Activated T-cell treated with anti-CD3 and anti-CD28 coated beads for 1 hour (primary cell): ENCODE measurements at regions not wholly inside any gene's neighbourhood (a gene's known extent, or its start where the extent isn't known, plus 50 kb on each side); places are given as distances from the start of the nearest gene placed in this dataset.

Experiments used
- DNase-seq: peaks from one replicate; pipeline ENCODE4 v3.0.0-alpha.2; 2020; ENCODE audit warnings: low read depth

DNA sequence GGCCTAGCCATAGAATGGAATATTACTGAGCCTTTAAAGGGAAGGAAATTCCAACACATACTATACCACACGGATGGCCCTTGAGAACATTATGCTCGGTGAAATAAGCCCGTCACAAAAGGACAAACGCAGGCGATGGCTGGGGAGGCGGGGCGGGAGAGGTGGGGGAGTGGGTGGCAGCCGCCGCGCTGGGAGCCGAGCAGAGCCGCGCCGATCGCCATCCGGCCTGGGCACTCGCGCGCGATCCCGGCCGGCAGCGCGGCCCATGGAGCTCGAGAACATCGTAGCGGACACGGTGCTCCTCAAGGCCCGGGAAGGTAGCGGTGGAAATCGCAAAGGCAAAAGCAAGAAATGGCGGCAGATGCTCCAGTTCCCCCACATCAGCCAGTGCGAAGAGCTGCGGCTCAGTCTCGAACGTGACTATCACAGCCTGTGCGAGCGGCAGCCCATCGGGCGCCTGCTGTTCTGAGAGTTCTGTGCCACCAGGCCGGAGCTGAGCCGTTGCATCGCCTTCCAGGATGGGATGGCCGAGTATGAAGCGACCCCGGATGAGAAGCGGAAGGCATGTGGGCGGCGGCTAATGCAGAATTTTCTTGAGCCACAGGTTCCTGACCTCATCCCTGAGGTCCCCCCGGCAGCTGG is 140.1 kb downstream of the ZDHHC20 start:
- no peak for DNase-seq

DNA sequence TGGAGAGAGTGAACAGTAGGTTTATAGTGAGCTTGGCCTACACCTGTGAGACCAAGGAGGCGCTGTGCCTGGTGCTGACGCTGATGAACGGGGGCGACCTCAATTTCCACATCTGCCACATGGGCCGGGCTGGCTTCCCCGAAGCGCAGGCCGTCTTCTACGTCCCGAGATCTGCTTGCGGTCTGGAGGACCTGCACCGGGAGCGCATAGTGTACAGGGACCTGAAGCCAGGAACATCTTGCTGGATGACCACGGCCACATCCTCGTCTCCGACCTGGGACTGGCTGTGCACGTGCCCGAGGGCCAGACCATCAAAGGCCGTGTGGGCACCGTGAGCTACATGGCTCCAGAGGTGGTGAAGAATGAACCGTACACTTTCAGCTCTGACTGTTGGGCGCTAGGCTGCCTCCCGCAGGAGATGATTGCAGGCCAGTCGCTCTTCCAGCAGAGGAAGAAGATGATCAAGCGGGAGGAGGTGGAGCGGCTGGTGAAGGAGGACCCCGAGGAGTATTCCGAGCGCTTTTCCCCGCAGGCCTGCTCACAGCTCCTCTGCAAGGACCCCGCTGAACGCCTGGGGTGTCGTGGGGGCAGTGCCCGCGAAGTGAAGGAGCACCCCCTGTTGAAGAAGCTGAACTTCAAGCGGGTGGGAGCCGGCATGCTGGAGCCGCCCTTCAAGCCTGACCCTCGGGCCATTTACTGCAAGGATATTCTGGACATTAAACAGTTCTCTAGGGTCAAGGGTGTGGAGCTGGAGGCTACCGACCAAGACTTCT is 139.0 kb downstream of the ZDHHC20 start:
- DNase-seq = no peak

DNA sequence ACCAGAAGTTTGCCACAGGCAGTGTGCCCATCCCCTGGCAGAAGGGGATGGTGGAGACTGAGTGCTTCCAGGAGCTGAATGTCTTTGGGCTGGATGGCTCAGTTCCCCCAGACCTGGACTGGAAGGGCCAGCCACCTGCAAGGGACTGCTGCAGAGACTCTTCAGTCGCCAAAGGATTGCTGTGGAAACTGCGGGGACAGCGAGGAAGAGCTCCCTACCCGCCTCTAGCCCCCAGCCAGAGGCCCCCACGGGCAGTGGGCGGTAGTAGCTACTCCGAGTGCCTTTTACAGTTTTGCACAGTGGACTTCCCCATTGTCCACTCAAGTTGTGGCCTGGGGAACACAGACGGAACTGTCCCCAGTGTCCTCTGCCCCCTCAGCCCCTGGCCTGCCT is 138.5 kb downstream of the ZDHHC20 start:
- no peak for DNase-seq

GRCh38 chr13:21321269-21321668 is 137.8 kb downstream of the ZDHHC20 start:
- DNase-seq = no peak

- no peak for DNase-seq
These were observed 136.7 kb downstream of the ZDHHC20 start for GRCh38 chr13:21322327-21322965.
